Endothelial cell of umbilical vein (primary cell): ENCODE measurements at regions not wholly inside any gene's neighbourhood (a gene's known extent, or its start where the extent isn't known, plus 50 kb on each side); places are given as distances from the start of the nearest gene placed in this dataset.
"Not testable (repeated sequence)": the region's sequence is repeated elsewhere in the genome, so short reads cannot be mapped to it uniquely, and the experiment has no call there.

Source experiments
- BruUV-seq: library from RNA; stranded (reverse); fragments of 400-500 nt; replicated peaks from 2 replicates; lab custom pipeline; 2021; lab: Mats Ljungman, UMichigan
- CTCF ChIA-PET: fragments of 300-600, 350-600 bp; sonication (Branson Sonifier 250); formaldehyde crosslinking; loops from one replicate; lab custom pipeline; 2021; ENCODE audit warnings: antibody characterized with exemption, inconsistent platforms; lab: Charles Lee
- POLR2A ChIA-PET: fragments of 300-600, 350-600 bp; sonication (Branson Sonifier 250); formaldehyde crosslinking; loops from one replicate; lab custom pipeline; 2021; ENCODE audit warnings: antibody characterized with exemption, inconsistent platforms; lab: Charles Lee
- DNase-seq: peaks from one replicate; pipeline ENCODE4 v3.0.0-alpha.2; 2011; ENCODE audit warnings: low read depth, low spot score
- FAIRE-seq: peaks from 2 replicates; lab custom pipeline; 2011; peaks lifted over from hg19 to GRCh38; lab: Jason Lieb, UNC
- H2AFZ ChIP-seq: 2 replicates; pipeline ENCODE4 v1.6.0; 2012; ENCODE audit warnings: low read depth, low read length, control low read depth, inconsistent platforms
- H3K27ac ChIP-seq: 2 replicates; pipeline ENCODE4 v1.5.1; 2011; ENCODE audit warnings: low read depth, mild to moderate bottlenecking, control low read depth, low read length, moderate library complexity; ENCODE audit not compliant: insufficient read depth
- H3K27me3 ChIP-seq, 2 experiments: 2 replicates each; pipeline versions ENCODE4 v1.6.0 to v1.6.1; 2011; ENCODE audit warnings: low read length in 2 of 2, mixed read lengths in 1 of 2; ENCODE audit not compliant: control insufficient read depth in 2 of 2, insufficient read depth in 2 of 2
- H3K36me3 ChIP-seq, 2 experiments: 2 replicates in 1 of 2; 3 replicates in 1 of 2; pipeline ENCODE4 v1.5.1; 2011; ENCODE audit warnings: low read length in 2 of 2, mild to moderate bottlenecking in 1 of 2, moderate library complexity in 1 of 2; ENCODE audit not compliant: control insufficient read depth in 2 of 2, insufficient read depth in 2 of 2; ENCODE audit errors: extremely low read depth in 1 of 2
- H3K4me1 ChIP-seq: 3 replicates; pipeline ENCODE4 v1.5.1; 2011; ENCODE audit warnings: mild to moderate bottlenecking, low read length; ENCODE audit not compliant: control insufficient read depth, insufficient read depth; ENCODE audit errors: extremely low read depth
- H3K4me2 ChIP-seq: 2 replicates; pipeline ENCODE4 v1.6.1; 2011; ENCODE audit warnings: low read length, control low read depth, mixed read lengths; ENCODE audit not compliant: insufficient read depth
- H3K4me3 ChIP-seq, 3 experiments: fragments of 200-600 bp in 1 of 3; sonication (generic), shearing (Covaris generic) in 1 of 3; replicated peaks in 1 of 3; 2 replicates each; pipeline ENCODE4 v1.5.1; 2011 to 2016; ENCODE audit warnings: control low read depth in 3 of 3, low read length in 3 of 3, mild to moderate bottlenecking in 2 of 3, inconsistent platforms in 1 of 3, low read depth in 1 of 3, moderate library complexity in 1 of 3; ENCODE audit not compliant: insufficient read depth in 1 of 3
- H3K79me2 ChIP-seq: 2 replicates; pipeline ENCODE4 v1.6.0; 2012; ENCODE audit warnings: low read length, inconsistent platforms; ENCODE audit not compliant: control insufficient read depth, insufficient read depth
- H3K9ac ChIP-seq: replicated peaks from 2 replicates; pipeline ENCODE3; 2011; ENCODE audit warnings: low read length, control low read depth; ENCODE audit not compliant: insufficient read depth; ENCODE audit errors: extremely low read depth
- H3K9me1 ChIP-seq: replicated peaks from 3 replicates; pipeline ENCODE4 v1.6.0; 2011; ENCODE audit warnings: mild to moderate bottlenecking, low read length; ENCODE audit not compliant: control insufficient read depth, insufficient read depth; ENCODE audit errors: extremely low read depth
- H3K9me3 ChIP-seq: replicated peaks from 2 replicates; pipeline ENCODE4 v1.5.1; 2012; ENCODE audit warnings: low read length, inconsistent platforms; ENCODE audit not compliant: control insufficient read depth, insufficient read depth
- H4K20me1 ChIP-seq: replicated peaks from 2 replicates; pipeline ENCODE3; 2011; ENCODE audit warnings: mild to moderate bottlenecking, low read length; ENCODE audit not compliant: control insufficient read depth, insufficient read depth; ENCODE audit errors: extremely low read depth
- EZH2 ChIP-seq: IDR thresholded peaks from 2 replicates; pipeline ENCODE4 v1.6.1; 2012; ENCODE audit warnings: borderline replicate concordance, low read depth, mild to moderate bottlenecking, moderate library complexity, low read length, inconsistent platforms; ENCODE audit not compliant: severe bottlenecking
- FOS ChIP-seq: IDR thresholded peaks from 2 replicates; pipeline ENCODE4 v1.6.1; 2011; ENCODE audit warnings: mild to moderate bottlenecking, low read length, moderate library complexity, borderline replicate concordance; ENCODE audit not compliant: insufficient read depth
- GATA2 ChIP-seq: IDR thresholded peaks from 2 replicates; pipeline ENCODE4 v1.7.0; 2011; ENCODE audit warnings: low read depth, mild to moderate bottlenecking, moderate library complexity, mixed read lengths, low read length; ENCODE audit not compliant: insufficient read length, insufficient read depth
- JUN ChIP-seq: IDR thresholded peaks from 2 replicates; pipeline ENCODE4 v1.6.1; 2011; ENCODE audit warnings: borderline replicate concordance, low read depth; ENCODE audit not compliant: insufficient read length, insufficient read depth
- MYC ChIP-seq: IDR thresholded peaks from one replicate; pipeline ENCODE4 v1.6.1; 2011; ENCODE audit warnings: mild to moderate bottlenecking, low read depth, low read length
- POLR2A ChIP-seq: IDR thresholded peaks from 2 replicates; pipeline ENCODE4 v1.6.1; 2012; ENCODE audit warnings: low read depth, mild to moderate bottlenecking, control low read depth, low read length
- POLR2AphosphoS5 ChIP-seq: IDR thresholded peaks from 2 replicates; pipeline ENCODE4 v1.6.1; 2012; ENCODE audit warnings: low read depth, mild to moderate bottlenecking, control low read depth, low read length, moderate library complexity; ENCODE audit not compliant: insufficient read depth
- dilution Hi-C: fragments of 300-500 bp; cut with MboI; formaldehyde crosslinking; loops from one replicate; pipeline ENCODE4 v1.15.0; 2019; ENCODE audit warnings: low sequenced_read_pairs; ENCODE audit not compliant: extremely low pct_ligation_motif_present
- intact Hi-C: fragments of 100-400 bp; cut with micrococcal nuclease; formaldehyde crosslinking; loops from one replicate; pipeline ENCODE4 v1.10.0; 2022
- TF ChIP-seq, protein P1 (sequence below): IDR thresholded peaks from 2 replicates; pipeline ENCODE4 v1.6.1; 2011; ENCODE audit not compliant: insufficient read depth, insufficient read length
- TF ChIP-seq, protein P2 (sequence below), 2 donors: IDR thresholded peaks; 1 replicate in 1 of 2; 2 replicates in 1 of 2; pipeline ENCODE4 v1.5.1; 2011; ENCODE audit warnings: low read length in 2 of 2, mild to moderate bottlenecking in 2 of 2, moderate library complexity in 2 of 2, control low read depth in 1 of 2, inconsistent platforms in 1 of 2, low read depth in 1 of 2; ENCODE audit not compliant: insufficient read depth in 1 of 2; ENCODE audit errors: extremely low read depth in 1 of 2

DNA sequence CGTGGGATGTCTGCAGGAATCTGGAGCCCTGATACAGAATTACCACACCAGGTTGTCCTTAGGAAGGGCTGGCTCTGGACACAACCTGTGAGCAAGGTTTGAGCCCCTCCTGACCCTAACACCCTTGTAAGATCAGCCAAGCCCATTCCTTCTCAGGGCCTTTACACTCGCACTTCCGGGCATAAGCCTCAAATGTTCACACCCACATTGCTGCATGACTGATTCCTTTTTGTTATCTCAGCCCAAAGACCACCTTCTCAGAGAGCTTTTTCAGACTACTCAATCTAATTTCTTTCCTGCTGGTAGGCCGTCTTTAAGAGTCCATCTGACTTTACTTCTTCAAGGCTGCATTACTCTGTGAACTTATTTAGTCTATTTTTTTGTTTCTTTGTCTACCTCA, 464.0 kb upstream of the SPRED2 start:
- Histone ChIP-seq H3K4me3 (no peak overlapping the region), H4K20me1 (no peaks in the 10 kb centered on the region), H2AFZ (no peak overlapping the region), H3K36me3 (no peaks in the 10 kb centered on the region), H3K4me1 (no peaks in the 10 kb centered on the region), H3K9me3 (no peaks in the 10 kb centered on the region), H3K4me2 (no peak overlapping the region), H3K27me3 (no peaks in the 10 kb centered on the region), H3K9ac (no peak overlapping the region), H3K9me1 (no peaks in the 10 kb centered on the region), H3K79me2 (no peaks in the 10 kb centered on the region), H3K27ac (no peak overlapping the region)
- dilution Hi-C loops (no loop called here), intact Hi-C loops (no loop called here)
- no peak for FAIRE-seq
- ChIA-PET CTCF (no interaction called here), POLR2A (no interaction called here)
- no TSS peak for BruUV-seq
- no peak for DNase-seq
- TF ChIP-seq EZH2 (no peak), POLR2A (no peak), MYC (no peak), FOS (no peak), GATA2 (no peak), POLR2AphosphoS5 (no peak), JUN (no peak)
- TF ChIP-seq, protein P1, sequence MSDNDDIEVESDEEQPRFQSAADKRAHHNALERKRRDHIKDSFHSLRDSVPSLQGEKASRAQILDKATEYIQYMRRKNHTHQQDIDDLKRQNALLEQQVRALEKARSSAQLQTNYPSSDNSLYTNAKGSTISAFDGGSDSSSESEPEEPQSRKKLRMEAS = no peak
- TF ChIP-seq, protein P2, sequence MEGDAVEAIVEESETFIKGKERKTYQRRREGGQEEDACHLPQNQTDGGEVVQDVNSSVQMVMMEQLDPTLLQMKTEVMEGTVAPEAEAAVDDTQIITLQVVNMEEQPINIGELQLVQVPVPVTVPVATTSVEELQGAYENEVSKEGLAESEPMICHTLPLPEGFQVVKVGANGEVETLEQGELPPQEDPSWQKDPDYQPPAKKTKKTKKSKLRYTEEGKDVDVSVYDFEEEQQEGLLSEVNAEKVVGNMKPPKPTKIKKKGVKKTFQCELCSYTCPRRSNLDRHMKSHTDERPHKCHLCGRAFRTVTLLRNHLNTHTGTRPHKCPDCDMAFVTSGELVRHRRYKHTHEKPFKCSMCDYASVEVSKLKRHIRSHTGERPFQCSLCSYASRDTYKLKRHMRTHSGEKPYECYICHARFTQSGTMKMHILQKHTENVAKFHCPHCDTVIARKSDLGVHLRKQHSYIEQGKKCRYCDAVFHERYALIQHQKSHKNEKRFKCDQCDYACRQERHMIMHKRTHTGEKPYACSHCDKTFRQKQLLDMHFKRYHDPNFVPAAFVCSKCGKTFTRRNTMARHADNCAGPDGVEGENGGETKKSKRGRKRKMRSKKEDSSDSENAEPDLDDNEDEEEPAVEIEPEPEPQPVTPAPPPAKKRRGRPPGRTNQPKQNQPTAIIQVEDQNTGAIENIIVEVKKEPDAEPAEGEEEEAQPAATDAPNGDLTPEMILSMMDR (IDR thresholded peaks at IDR 0.05; ENCODE audit: extremely low read depth in 1 of 2, insufficient read depth in 1 of 2, low read depth in 1 of 2, low read length in 2 of 2) = no peak

DNA sequence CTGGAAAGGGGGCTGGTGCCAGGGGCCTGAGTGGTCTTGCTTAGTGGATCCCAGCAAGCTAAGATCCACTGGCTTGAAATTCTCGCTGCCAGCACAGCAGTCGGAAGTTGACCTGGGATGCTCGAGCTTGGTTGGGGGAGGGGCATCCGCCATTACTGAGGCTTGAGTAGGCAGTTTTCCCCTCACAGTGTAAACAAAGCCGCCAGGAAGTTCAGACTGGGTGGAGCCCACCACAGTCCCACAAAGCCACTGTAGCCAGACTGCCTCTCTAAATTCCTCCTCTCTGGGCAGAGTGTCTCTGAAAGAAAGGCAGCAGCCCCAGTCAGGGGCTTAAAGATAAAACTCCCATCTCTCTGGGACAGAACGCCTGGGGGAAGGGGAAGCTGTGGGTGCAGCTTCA, 457.7 kb upstream of the SPRED2 start:
- POLR2A ChIA-PET, H4K20me1 ChIP-seq, FAIRE-seq, CTCF ChIA-PET, DNase-seq, H3K4me3 ChIP-seq, dilution Hi-C loops, H3K79me2 ChIP-seq, H3K4me2 ChIP-seq, BruUV-seq, H3K9ac ChIP-seq, intact Hi-C loops, H3K4me1 ChIP-seq, H2AFZ ChIP-seq, H3K36me3 ChIP-seq, H3K9me3 ChIP-seq, H3K9me1 ChIP-seq, H3K27ac ChIP-seq, H3K27me3 ChIP-seq: not testable (repeated sequence)
